ENCODE measurements at regions not wholly inside any gene's neighbourhood (a gene's known extent, or its start where the extent isn't known, plus 50 kb on each side); places are given as distances from the start of the nearest gene placed in this dataset.
"Not testable (repeated sequence)": the region's sequence is repeated elsewhere in the genome, so short reads cannot be mapped to it uniquely, and the experiment has no call there.

DNA sequence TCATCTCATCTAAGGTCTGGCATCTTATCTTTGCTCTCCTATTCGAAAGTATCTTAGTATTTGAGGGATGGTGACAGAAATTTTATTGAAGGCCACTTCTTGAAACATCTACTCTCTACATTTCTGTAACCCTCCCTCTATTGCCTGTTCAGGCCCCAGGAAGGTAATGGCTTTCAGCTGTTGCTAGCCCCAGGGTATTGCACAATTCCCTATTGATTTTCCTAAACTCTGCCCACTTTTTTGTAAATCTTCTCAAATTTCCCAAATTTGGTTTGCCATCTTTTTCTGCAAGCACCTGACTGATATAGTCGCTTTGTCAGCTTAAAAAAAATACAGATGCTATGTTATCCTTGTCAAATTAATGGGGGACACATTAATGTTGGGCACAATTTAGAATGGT lies 242.1 kb downstream of the RAP2B start:
- Histone ChIP-seq H3K27ac (no peak overlapping the region), H3K9me3 (no peaks in the 10 kb centered on the region), H3K4me3 (no peak overlapping the region), H3K36me3 (no peaks in the 10 kb centered on the region), H3K4me1 (peaks cover 0 to 14% (median 0%) of the 10 kb centered on the region in 12 donors), H3K27me3 (no peaks in the 10 kb centered on the region)
- TF ChIP-seq POLR2A (IDR thresholded peaks at IDR 0.05) (no peak), CTCF (IDR thresholded peaks at IDR 0.05) (no peak)
- no peak for DNase-seq
- ATAC-seq: no peak
- intact Hi-C loops (cut with DNase I): no loop called here
- 42 to 50% (median 45%) methylated on average over 2 of the region's 2 CpGs for WGBS, 4 donors

DNA sequence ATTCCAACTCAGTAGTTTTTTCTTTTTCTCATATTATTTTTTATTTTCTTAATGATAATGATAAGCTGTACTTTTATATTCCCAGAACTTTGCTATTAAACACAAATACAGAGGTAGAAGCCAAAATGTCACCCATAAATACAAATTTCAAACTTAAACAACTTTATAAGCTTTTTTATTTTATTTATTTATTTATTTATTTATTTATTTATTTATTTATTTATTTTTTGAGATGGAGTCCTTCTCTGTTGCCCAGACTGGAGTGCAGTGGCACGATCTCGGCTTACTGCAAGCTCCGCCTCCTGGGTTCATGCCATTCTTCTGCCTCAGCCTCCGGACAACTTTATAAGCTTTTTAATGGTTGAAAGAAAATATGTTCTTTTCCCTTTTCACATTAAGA lies 243.3 kb downstream of the RAP2B start:
- H3K27ac ChIP-seq; ATAC-seq; H3K4me1 ChIP-seq; intact Hi-C loops (cut with DNase I); H3K4me3 ChIP-seq; H3K27me3 ChIP-seq; DNase-seq; H3K9me3 ChIP-seq; H3K36me3 ChIP-seq: not testable (repeated sequence)
- 90 to 94% (median 91%) methylated on average over 4 of the region's 4 CpGs for WGBS, 4 donors

- no peaks in the 10 kb centered on the region for H3K36me3 ChIP-seq
- peaks cover 0 to 1% (median 0%) of the 10 kb centered on the region in 12 donors for H3K9me3 ChIP-seq
- TF ChIP-seq CTCF (IDR thresholded peaks at IDR 0.05): no peak
- TF ChIP-seq POLR2A (IDR thresholded peaks at IDR 0.05): no peak
- intact Hi-C loops (cut with DNase I): no loop called here
- ATAC-seq (no peak), DNase-seq (no peak)
- no peaks in the 10 kb centered on the region for H3K27me3 ChIP-seq
- 75 to 83% (median 76%) methylated on average over 3 of the region's 3 CpGs for WGBS, 4 donors
- no peak overlapping the region for H3K27ac ChIP-seq
- no peak overlapping the region for H3K4me3 ChIP-seq
- H3K4me1 ChIP-seq: no peaks in the 10 kb centered on the region
These were observed 248.5 kb downstream of the RAP2B start for GRCh38 chr3:153410517-153410916.

DNA sequence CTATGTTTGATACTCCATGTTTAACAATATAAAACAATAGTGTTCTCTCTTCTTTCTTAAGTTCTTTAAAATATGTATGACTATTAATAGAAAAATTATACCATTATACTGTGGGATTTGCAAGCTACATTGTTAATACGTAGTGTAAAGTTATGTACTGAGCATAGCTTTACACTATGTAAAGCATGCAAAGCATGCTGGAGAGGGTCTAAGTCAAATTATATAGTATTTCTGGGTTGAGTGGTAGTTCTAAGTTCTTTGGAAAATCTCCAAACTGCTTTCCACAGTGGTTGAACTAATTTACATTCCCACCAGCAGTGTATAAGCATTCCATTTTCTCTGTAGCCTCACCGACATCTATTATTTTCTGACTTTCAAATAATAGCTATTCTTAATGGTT lies 253.0 kb downstream of the RAP2B start:
- Histone ChIP-seq H3K27ac (no peak overlapping the region), H3K4me3 (no peak overlapping the region), H3K27me3 (no peaks in the 10 kb centered on the region), H3K36me3 (no peaks in the 10 kb centered on the region), H3K9me3 (peaks cover 0 to 34% (median 11%) of the 10 kb centered on the region in 12 donors), H3K4me1 (no peaks in the 10 kb centered on the region)
- ATAC-seq (no peak), DNase-seq (no peak)
- TF ChIP-seq POLR2A (IDR thresholded peaks at IDR 0.05) (no peak), CTCF (IDR thresholded peaks at IDR 0.05) (no peak)
- WGBS, 4 donors: 54 to 69% (median 58%) methylated on average over 2 of the region's 2 CpGs
- intact Hi-C loops (cut with DNase I): no loop called here

GRCh38 chr3:153422314-153422713 lies 260.3 kb downstream of the RAP2B start:
- intact Hi-C loops (cut with DNase I): no loop called here
- DNase-seq (no peak), ATAC-seq (no peak)
- WGBS, 4 donors: 77 to 92% (median 87%) methylated on average over 2 to 4 of the region's 4 CpGs
- TF ChIP-seq CTCF (IDR thresholded peaks at IDR 0.05): no peak
- no peak for TF ChIP-seq POLR2A (IDR thresholded peaks at IDR 0.05)
- no peaks in the 10 kb centered on the region for H3K4me1 ChIP-seq
- H3K4me3 ChIP-seq: no peak overlapping the region
- no peak overlapping the region for H3K27ac ChIP-seq
- H3K27me3 ChIP-seq: no peaks in the 10 kb centered on the region
- H3K9me3 ChIP-seq: peaks cover 0 to 77% (median 32%) of the 10 kb centered on the region in 12 donors
- no peaks in the 10 kb centered on the region for H3K36me3 ChIP-seq

- ATAC-seq; H3K4me3 ChIP-seq; H3K4me1 ChIP-seq; H3K27me3 ChIP-seq; H3K27ac ChIP-seq; H3K36me3 ChIP-seq; DNase-seq; intact Hi-C loops (cut with DNase I): not testable (repeated sequence)
- peaks cover 0 to 67% (median 26%) of the 10 kb centered on the region in 12 donors for H3K9me3 ChIP-seq
These were observed 261.8 kb downstream of the RAP2B start for GRCh38 chr3:153423820-153424219.

Measured in heart left ventricle (tissue), 16 donors.